ENCODE measurements at regions not wholly inside any gene's neighbourhood (a gene's known extent, or its start where the extent isn't known, plus 50 kb on each side); places are given as distances from the start of the nearest gene placed in this dataset.

DNA sequence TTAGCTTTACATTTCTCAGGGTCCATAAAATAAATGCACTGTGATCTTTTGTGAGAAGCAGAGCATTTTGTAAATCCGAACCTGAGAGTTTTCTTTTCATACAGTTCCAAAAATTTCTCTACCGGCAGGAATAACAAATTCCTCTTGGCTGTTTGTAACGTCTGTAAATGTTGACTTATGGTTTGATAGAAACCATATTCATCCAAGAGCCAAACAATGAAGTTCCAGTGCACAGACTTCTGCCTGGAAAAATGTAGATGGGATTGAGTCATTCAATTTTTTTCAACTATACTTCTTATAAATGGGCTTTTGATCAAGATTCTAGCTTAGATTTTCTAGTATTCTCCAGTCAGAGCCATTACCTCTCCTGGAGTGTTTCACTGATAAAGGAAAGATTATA lies 530.6 kb downstream of the TFEC start:
- no peak overlapping the region for H3K4me3 Mint-ChIP-seq
- H3K27ac Mint-ChIP-seq = no peak overlapping the region
- DNase-seq (ENCODE audit: low spot score in 2 of 2) (no peak), ATAC-seq (ENCODE audit: low read depth) (no peak)
- H3K9me3 Mint-ChIP-seq = no peaks in the 10 kb centered on the region
- H3K27me3 Mint-ChIP-seq = peaks cover 4% of the 10 kb centered on the region
- H3K36me3 Mint-ChIP-seq = no peaks in the 10 kb centered on the region
- no peaks in the 10 kb centered on the region for H3K4me1 Mint-ChIP-seq

DNA sequence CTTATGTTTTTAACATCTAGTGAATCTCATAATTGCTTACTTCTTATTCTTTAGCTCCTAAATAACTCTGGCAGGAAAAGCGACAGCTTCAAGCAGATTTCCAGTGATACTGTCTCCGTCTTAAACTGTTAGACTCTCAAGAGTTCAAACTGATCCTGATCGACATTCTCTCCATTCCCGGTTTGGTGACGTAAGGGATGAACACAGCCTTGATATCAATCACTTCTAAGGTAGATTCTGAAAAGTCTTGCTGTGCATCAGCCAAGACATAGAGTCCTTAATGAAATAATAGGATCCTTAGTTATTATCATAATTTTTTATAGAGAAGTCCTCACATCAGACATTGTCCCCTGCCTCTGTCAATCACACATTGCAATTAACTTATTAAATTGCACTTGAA lies 534.6 kb downstream of the TFEC start:
- no peaks in the 10 kb centered on the region for H3K36me3 Mint-ChIP-seq
- DNase-seq (ENCODE audit: low spot score in 2 of 2) (no peak), ATAC-seq (ENCODE audit: low read depth) (no peak)
- H3K27me3 Mint-ChIP-seq = peaks cover 4% of the 10 kb centered on the region
- H3K9me3 Mint-ChIP-seq = no peaks in the 10 kb centered on the region
- H3K4me1 Mint-ChIP-seq = no peaks in the 10 kb centered on the region
- H3K27ac Mint-ChIP-seq = no peak overlapping the region
- H3K4me3 Mint-ChIP-seq = no peak overlapping the region

DNA sequence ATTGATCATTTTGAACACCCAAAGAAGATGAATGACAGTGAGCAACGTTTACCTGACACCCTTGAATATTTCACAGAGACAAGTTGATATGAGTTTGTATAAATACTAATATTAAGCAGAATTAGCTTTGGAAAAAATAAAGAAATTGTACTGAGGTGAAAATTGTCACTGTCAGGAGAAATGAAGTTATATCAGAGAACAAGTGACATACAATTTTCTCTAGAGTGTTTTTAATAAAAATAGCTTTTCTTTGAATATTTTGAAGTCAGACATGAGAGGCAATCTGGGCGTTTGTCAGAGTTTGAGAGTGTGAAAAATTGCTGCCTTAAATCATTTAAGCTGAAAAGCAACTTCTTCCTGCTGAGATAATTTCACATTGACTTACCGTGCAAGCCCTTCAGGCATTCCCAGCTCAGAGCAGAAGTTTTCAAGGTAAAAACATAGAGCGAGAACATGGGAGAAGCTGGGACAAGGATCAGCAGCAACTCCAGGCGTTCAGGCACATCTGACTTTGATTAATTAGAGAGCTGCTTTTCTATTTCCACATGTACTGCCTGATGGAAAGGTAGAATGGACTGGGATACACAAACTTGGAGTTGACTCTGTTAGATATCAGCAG lies 535.9 kb downstream of the TFEC start:
- Mint-ChIP-seq H3K27ac (no peak overlapping the region), H3K36me3 (no peaks in the 10 kb centered on the region), H3K4me3 (no peak overlapping the region), H3K4me1 (no peaks in the 10 kb centered on the region), H3K9me3 (no peaks in the 10 kb centered on the region), H3K27me3 (peaks cover 4% of the 10 kb centered on the region)
- ATAC-seq (ENCODE audit: low read depth) (no peak), DNase-seq (ENCODE audit: low spot score in 2 of 2) (no peak)

DNA sequence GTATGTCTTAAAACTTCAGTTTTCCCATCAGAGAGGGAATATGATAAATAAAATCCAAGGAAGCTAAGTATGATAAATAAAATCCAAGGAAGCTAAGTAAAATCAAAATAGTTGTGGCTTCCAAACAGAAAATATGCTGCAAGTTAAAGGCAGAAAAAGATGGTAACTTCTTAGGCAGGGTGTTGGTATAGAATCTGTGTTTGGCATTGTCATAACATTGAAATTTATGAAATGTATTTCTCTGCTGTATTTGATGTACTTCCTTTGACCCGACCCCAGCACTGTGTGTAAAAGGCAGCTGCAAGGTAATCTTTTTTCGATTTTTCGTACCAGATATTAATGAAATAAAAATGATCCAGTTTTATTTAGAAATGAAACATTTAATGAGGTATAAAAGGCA lies 537.2 kb downstream of the TFEC start:
- no peak for ATAC-seq (ENCODE audit: low read depth)
- DNase-seq (ENCODE audit: low spot score in 2 of 2) = no peak
- H3K4me1 Mint-ChIP-seq = no peaks in the 10 kb centered on the region
- H3K4me3 Mint-ChIP-seq = no peak overlapping the region
- no peak overlapping the region for H3K27ac Mint-ChIP-seq
- H3K36me3 Mint-ChIP-seq = no peaks in the 10 kb centered on the region
- peaks cover 4% of the 10 kb centered on the region for H3K27me3 Mint-ChIP-seq
- H3K9me3 Mint-ChIP-seq = no peaks in the 10 kb centered on the region

DNA sequence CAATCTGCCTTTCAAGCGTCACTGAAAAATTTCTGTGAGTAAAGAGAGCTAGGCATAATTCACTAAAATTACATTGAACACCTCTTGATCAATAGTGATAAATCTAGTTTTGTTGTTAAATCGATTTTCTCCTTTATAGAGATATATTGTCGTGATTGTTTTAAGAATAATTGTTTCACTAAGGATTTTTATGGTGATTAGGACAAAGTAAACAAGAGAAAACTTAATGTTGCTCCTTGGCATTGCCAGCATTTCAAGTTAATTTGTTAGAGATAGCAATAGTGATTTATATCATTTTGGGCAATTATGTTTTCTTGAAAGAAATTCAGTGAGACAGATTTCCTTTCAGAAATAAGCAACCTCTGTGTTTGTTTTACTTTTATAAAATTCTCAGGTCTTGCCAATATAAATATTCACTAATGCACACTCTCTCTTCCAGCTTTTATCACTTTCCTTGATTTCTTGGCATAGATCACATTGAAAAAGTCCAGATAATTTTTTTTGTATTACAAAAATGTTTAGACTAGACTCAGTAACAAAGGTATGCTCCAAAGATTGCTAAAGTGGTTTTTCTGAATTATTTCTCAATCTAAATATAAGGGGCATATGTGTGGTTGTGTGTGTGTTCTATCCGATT lies 538.7 kb downstream of the TFEC start:
- ATAC-seq (ENCODE audit: low read depth) (no peak), DNase-seq (ENCODE audit: low spot score in 2 of 2) (no peak)
- Mint-ChIP-seq H3K27me3 (peaks cover 6% of the 10 kb centered on the region), H3K36me3 (no peaks in the 10 kb centered on the region), H3K4me1 (no peaks in the 10 kb centered on the region), H3K4me3 (no peak overlapping the region), H3K27ac (no peak overlapping the region), H3K9me3 (no peaks in the 10 kb centered on the region)

DNA sequence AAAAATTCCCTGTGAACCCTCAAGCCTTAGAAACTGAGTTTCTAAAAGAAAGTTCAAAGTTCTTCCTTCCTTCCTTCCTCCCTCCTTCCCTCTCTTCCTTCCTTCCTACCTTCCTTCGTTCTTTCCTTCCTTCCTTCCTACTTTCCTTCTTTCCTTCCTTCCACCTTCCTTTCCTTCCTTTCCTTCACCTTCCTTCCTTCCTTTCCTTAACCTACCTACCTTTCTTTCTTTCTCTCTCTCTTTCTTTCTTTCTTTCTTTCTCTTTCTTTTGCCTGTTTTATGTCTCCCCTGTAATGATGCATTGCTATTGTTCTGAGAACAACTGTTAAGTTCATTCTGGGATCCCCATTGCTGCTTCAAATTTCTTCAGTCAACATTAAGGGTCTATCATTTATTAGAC lies 551.1 kb downstream of the TFEC start:
- Mint-ChIP-seq H3K4me1 (peaks cover 17% of the 10 kb centered on the region), H3K9me3 (no peaks in the 10 kb centered on the region), H3K36me3 (no peaks in the 10 kb centered on the region), H3K27me3 (peaks cover 16% of the 10 kb centered on the region), H3K27ac (no peak overlapping the region), H3K4me3 (no peak overlapping the region)
- no peak for ATAC-seq (ENCODE audit: low read depth)
- DNase-seq (ENCODE audit: low spot score in 2 of 2) = no peak

DNA sequence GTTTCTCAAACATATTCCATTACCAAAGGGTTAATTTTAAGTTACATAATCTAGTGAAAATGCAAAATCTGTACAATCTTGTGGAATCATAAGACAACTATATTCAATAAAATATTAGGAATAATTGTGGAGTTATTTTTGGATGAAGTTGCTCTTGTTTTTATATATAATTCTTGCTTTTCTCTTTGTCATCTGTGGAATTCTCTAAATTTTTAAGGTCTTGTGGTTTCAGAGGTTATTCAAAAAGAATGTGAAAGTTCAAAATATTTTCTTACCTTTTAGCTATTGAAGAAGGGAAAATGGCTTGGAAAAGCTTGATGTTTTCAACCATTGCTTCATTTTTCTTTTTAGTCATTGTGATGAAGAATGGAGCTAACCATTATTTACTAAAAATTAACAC lies 552.1 kb downstream of the TFEC start:
- Mint-ChIP-seq H3K27ac (no peak overlapping the region), H3K9me3 (no peaks in the 10 kb centered on the region), H3K4me1 (peaks cover 17% of the 10 kb centered on the region), H3K4me3 (no peak overlapping the region), H3K36me3 (no peaks in the 10 kb centered on the region), H3K27me3 (peaks cover 16% of the 10 kb centered on the region)
- DNase-seq (ENCODE audit: low spot score in 2 of 2) (no peak), ATAC-seq (ENCODE audit: low read depth) (no peak)

DNA sequence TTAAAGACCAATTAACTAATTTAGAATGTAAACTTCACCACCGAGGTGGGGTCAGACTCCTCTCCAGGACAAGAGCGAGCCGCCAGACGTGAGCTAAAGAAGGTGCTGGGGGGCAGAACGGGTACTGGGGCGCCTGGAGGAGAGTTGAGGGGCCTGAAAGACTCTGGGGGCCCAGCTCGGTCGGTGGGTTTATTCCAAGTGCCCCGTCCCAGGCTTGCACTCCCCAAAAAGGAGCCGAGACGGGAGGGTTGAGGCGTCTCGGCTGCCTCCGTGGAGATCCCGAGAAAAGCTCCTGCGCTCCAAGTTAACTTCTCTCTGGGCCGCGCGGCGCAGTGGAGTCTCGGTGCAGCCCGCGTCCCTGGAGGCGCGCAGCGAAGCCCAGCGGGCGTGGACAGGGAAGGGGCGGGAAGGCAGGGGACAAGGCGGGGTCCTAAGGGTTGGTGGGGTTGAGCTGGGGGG lies 553.3 kb downstream of the TFEC start:
- no peak for DNase-seq (ENCODE audit: low spot score in 2 of 2)
- no peaks in the 10 kb centered on the region for H3K36me3 Mint-ChIP-seq
- no peak overlapping the region for H3K27ac Mint-ChIP-seq
- no peaks in the 10 kb centered on the region for H3K9me3 Mint-ChIP-seq
- ATAC-seq (ENCODE audit: low read depth) = no peak
- peak overlapping the region; percentile 79 for H3K4me3 Mint-ChIP-seq
- H3K4me1 Mint-ChIP-seq = peaks cover 17% of the 10 kb centered on the region
- peaks cover 16% of the 10 kb centered on the region for H3K27me3 Mint-ChIP-seq

DNA sequence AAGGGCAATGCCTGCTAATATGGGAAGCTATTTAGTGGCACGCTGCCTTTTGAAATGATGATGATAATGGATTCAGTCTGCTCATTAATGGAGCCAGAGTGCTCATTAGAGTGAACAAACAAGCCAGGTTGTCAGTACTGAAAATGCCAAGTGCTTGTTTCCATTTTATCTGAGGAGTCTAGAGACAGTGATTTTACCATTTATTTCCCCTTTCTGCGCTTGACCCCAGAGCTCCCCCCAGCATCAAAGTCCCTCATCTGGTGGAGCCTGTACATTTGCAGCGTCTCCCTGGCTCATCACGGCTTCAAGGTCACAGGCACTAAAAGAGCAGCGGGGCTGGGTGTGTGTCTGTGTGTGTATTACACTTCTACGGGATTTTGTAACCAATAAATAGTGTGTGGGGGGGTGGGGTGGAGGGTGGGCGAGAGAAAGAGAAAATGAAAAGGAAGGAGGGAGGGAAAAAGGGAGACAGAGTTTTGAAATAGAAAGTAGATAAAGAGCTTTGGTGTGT lies 553.8 kb downstream of the TFEC start:
- Mint-ChIP-seq H3K4me1 (peaks cover 17% of the 10 kb centered on the region), H3K27me3 (peaks cover 15% of the 10 kb centered on the region), H3K27ac (no peak overlapping the region), H3K4me3 (peak overlapping the region; percentile 79), H3K9me3 (no peaks in the 10 kb centered on the region), H3K36me3 (no peaks in the 10 kb centered on the region)
- ATAC-seq (ENCODE audit: low read depth) (peak; percentile 49), DNase-seq (ENCODE audit: low spot score in 2 of 2) (no peak)

DNA sequence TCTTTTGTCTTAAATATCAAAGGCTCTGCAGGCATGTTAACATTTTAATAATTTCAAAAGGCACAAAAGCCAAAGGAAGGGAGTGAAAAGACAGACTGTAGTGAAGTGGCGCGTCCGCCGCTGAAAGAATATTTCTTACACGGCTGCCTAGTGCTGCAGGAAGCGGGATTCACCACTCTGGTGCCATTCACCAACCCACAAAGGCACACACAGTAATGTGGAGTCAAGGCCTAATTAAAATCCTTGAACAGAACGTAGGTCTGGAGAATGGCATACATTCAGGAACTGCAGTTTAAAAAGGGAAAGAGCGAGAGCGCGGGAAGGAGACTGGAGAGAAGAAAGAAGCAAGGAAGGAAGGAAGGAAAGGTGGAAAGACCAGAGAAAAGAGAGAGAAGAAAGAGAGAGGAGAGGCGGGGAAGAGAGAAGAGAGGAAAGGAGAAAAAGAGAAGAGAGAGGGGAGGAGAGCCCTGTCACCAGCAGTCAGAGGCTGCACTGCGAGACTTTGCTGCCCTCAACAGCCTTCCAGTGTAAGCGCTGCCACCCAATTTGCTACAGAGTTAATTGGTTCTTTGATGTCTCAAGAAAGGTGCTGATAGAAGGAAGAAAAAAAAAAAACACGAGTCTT lies 554.0 kb downstream of the MDFIC start:
- ATAC-seq (ENCODE audit: low read depth) (peak; percentile 80), DNase-seq (ENCODE audit: low spot score in 2 of 2) (no peak)
- no peak overlapping the region for H3K4me3 Mint-ChIP-seq
- H3K27ac Mint-ChIP-seq = no peak overlapping the region
- peaks cover 14% of the 10 kb centered on the region for H3K27me3 Mint-ChIP-seq
- H3K36me3 Mint-ChIP-seq = no peaks in the 10 kb centered on the region
- peaks cover 17% of the 10 kb centered on the region for H3K4me1 Mint-ChIP-seq
- H3K9me3 Mint-ChIP-seq = no peaks in the 10 kb centered on the region

DNA sequence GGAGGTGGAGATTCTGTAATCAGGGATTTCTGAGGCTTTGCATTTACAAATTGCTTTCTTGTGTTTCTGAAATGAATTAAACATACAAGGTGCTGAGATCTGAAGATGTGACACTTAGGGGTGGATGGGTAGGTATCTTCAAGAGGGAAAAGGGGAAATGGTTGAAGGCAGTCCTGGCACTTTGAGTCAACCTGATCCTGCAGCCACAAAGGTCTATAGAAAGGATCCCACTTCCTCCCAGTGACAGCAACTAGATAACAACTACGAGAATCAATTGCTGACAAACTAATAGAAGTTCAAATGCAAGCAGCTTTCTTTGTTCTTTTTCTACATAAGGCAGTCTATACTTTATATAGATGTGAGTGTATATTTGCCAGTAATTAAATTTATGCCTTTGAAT lies 553.3 kb downstream of the MDFIC start:
- Mint-ChIP-seq H3K4me3 (no peak overlapping the region), H3K4me1 (peaks cover 17% of the 10 kb centered on the region), H3K27me3 (peaks cover 13% of the 10 kb centered on the region), H3K9me3 (no peaks in the 10 kb centered on the region), H3K27ac (no peak overlapping the region), H3K36me3 (no peaks in the 10 kb centered on the region)
- ATAC-seq (ENCODE audit: low read depth) (no peak), DNase-seq (ENCODE audit: low spot score in 2 of 2) (no peak)

DNA sequence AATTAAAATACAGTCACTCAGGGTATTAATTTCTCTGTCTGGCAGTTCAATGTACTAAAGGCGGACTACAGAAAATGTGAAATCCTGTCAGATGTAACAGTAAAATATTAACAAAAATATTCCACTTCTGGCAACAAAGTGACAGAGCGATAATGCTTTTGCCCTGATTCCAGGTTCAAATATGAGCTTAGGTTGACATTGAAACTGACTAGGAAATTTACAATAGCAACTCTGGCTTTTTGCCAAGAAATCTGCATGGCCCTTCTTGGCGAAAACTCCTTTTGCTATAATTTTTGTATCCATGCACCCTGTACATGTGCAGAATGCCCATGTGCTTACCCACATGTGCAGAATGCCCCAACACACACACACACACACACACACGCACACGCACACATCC lies 552.2 kb downstream of the MDFIC start:
- no peaks in the 10 kb centered on the region for H3K9me3 Mint-ChIP-seq
- no peak overlapping the region for H3K27ac Mint-ChIP-seq
- H3K36me3 Mint-ChIP-seq = no peaks in the 10 kb centered on the region
- H3K27me3 Mint-ChIP-seq = peaks cover 9% of the 10 kb centered on the region
- ATAC-seq (ENCODE audit: low read depth) (no peak), DNase-seq (ENCODE audit: low spot score in 2 of 2) (no peak)
- H3K4me3 Mint-ChIP-seq = no peak overlapping the region
- peaks cover 14% of the 10 kb centered on the region for H3K4me1 Mint-ChIP-seq

DNA sequence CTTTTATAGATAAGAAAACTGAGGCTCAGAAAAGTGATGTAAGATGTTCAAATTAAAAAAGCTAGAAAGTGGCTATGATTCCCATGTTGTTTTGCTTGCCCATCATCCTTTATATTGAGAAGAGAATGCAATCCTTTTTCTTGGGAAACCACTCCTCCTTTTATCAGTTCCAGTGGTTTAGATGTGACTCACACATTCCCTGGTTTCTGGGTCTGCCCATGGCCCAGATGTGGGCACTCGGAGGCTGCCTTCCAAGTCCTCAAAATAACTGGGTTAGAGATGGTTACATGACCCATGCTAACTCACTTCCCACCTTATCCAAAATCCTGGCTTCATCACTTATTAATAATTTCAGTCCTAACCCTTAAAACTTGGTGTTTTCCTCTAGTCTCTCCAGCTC lies 550.0 kb downstream of the MDFIC start:
- Mint-ChIP-seq H3K4me1 (peaks cover 10% of the 10 kb centered on the region), H3K36me3 (no peaks in the 10 kb centered on the region), H3K27me3 (peaks cover 5% of the 10 kb centered on the region), H3K9me3 (no peaks in the 10 kb centered on the region), H3K4me3 (no peak overlapping the region), H3K27ac (no peak overlapping the region)
- ATAC-seq (ENCODE audit: low read depth) (no peak), DNase-seq (ENCODE audit: low spot score in 2 of 2) (no peak)

DNA sequence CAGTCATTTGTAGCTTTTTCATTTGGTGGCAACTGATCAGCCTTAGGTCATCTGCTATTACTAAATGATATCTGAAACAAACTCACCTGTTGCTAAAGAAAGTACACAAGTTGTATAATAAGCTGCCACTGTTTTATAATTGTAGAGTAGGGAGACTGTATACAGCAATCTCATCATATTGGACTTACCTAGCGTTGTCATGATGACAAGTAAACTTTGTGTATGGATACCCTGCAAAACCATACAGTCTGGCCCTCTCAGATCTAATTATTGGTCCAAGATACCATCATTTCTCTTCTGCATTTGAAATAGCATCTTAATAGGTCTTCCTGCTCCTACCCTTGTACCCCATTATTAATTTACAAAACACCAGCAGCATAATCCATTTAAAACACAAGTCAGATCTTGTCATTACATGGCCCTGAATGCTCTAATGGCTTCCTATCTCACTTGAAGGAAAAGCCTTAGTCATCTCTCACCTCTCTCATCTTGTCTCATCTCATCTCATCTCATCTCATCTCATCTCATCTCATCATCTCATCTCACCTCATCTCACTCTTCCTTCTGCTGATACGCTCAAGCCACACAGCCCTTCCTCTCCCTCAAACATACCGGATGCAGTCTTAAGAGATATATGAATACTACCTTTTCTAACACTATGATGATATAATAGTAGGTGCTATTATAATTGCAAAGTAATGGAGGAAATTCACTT lies 540.6 kb downstream of the MDFIC start:
- no peak overlapping the region for H3K27ac Mint-ChIP-seq
- no peaks in the 10 kb centered on the region for H3K36me3 Mint-ChIP-seq
- peaks cover 5% of the 10 kb centered on the region for H3K27me3 Mint-ChIP-seq
- H3K4me3 Mint-ChIP-seq = no peak overlapping the region
- no peaks in the 10 kb centered on the region for H3K4me1 Mint-ChIP-seq
- no peaks in the 10 kb centered on the region for H3K9me3 Mint-ChIP-seq
- ATAC-seq (ENCODE audit: low read depth) (no peak), DNase-seq (ENCODE audit: low spot score in 2 of 2) (no peak)

All from memory B cell (primary cell).